Gastroesophageal sphincter (tissue), 4 donors: ENCODE measurements at regions not wholly inside any gene's neighbourhood (a gene's known extent, or its start where the extent isn't known, plus 50 kb on each side); places are given as distances from the start of the nearest gene placed in this dataset.

Source experiments
- ATAC-seq: fragments of 150-250 bp; one replicate; pipeline ENCODE4 v1.9.1; 2016; ENCODE audit warnings: mild to moderate bottlenecking, moderate library complexity
- H3K27ac ChIP-seq, 4 donors: fragments of 200-600 bp; sonication (generic) in 3 of 4; 1 replicate in 3 of 4; 2 replicates in 1 of 4; pipeline ENCODE4 v1.5.1; 2016 to 2019
- H3K27me3 ChIP-seq: fragments of 200-600 bp; sonication (generic); one replicate; pipeline ENCODE4 v1.5.1; 2019
- H3K36me3 ChIP-seq, 2 donors: fragments of 200-600 bp; sonication (generic); one replicate each; pipeline ENCODE4 v1.5.1; 2019; ENCODE audit warnings: control low read depth in 1 of 2
- H3K4me1 ChIP-seq, 3 donors: fragments of 200-600 bp; sonication (generic); 1 replicate in 2 of 3; 2 replicates in 1 of 3; pipeline ENCODE4 v1.5.1; 2016 to 2019; ENCODE audit warnings: control low read depth in 2 of 3
- H3K4me3 ChIP-seq, 2 donors: fragments of 200-600 bp; sonication (generic); one replicate each; pipeline ENCODE4 v1.5.1; 2019; ENCODE audit warnings: mild to moderate bottlenecking in 1 of 2, moderate library complexity in 1 of 2
- H3K9me3 ChIP-seq, 3 donors: fragments of 200-600 bp; sonication (generic); one replicate each; pipeline ENCODE4 v1.5.1; 2017 to 2019; ENCODE audit warnings: control low read depth in 2 of 3
- CTCF ChIP-seq, 4 experiments: fragments of 200-600 bp in 2 of 4; fragments of 450-650 bp in 2 of 4; sonication (generic) in 1 of 4; IDR thresholded peaks; one replicate each; pipeline ENCODE4 v1.5.1; 2017 to 2019; ENCODE audit warnings: antibody characterized with exemption in 4 of 4, mild to moderate bottlenecking in 2 of 4, moderate library complexity in 2 of 4
- EP300 ChIP-seq: sonication (generic); formaldehyde crosslinking; IDR thresholded peaks from one replicate; pipeline ENCODE4 v1.6.1; 2017; ENCODE audit warnings: antibody characterized with exemption, mild to moderate bottlenecking
- POLR2A ChIP-seq, 2 donors: fragments of 450-650 bp; IDR thresholded peaks; one replicate each; pipeline ENCODE4 v1.6.1; 2017; ENCODE audit warnings: antibody characterized with exemption in 2 of 2, mild to moderate bottlenecking in 2 of 2, moderate library complexity in 1 of 2
- POLR2AphosphoS5 ChIP-seq: sonication (generic); formaldehyde crosslinking; IDR thresholded peaks from one replicate; pipeline ENCODE4 v1.6.1; 2017; ENCODE audit warnings: antibody characterized with exemption
- WGBS, 2 donors: methylation state at CpG; one replicate each; pipeline ENCODE4 v1.1.5; 2018; ENCODE audit warnings: low coverage in 1 of 2; 5-methylcytosine and 5-hydroxymethylcytosine counted together

- Histone ChIP-seq H3K27ac (no peak overlapping the region), H3K9me3 (no peaks in the 10 kb centered on the region), H3K4me3 (no peak overlapping the region), H3K27me3 (no peaks in the 10 kb centered on the region), H3K36me3 (no peaks in the 10 kb centered on the region), H3K4me1 (no peaks in the 10 kb centered on the region)
- no peak for TF ChIP-seq CTCF (IDR thresholded peaks at IDR 0.05)
- no peak for TF ChIP-seq POLR2AphosphoS5
- no peak for TF ChIP-seq POLR2A (IDR thresholded peaks at IDR 0.05)
- no peak for TF ChIP-seq EP300
- WGBS, 2 donors: 32% methylated on average over 3 of the region's 3 CpGs
- no peak for ATAC-seq
Observed at GRCh38 chr2:106339609-106340008, 128.6 kb downstream of the RGPD3 start.

DNA sequence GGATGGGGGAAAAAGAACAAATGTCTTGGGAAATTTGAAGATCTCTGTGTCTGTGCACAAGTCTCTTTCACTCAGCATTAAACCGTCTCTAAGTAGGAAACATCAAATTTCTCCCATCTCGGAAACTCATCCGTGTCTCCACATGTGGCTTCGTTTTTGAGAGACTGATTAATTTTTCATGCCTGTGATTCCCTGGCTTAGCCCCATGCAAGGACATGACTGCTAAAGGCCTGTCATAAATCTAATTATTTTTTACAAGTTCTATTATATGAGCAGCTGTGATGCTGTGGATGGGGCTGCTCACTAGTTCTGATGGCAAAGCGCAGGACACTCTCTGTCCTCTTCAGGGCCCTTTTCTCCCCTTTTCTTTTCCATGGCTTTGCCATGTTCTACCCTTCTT is 129.1 kb downstream of the RGPD3 start:
- Histone ChIP-seq H3K27ac (no peak overlapping the region), H3K36me3 (no peaks in the 10 kb centered on the region), H3K27me3 (no peaks in the 10 kb centered on the region), H3K4me3 (no peak overlapping the region), H3K9me3 (no peaks in the 10 kb centered on the region), H3K4me1 (no peaks in the 10 kb centered on the region)
- no peak for TF ChIP-seq CTCF (IDR thresholded peaks at IDR 0.05)
- no peak for TF ChIP-seq POLR2AphosphoS5
- no peak for TF ChIP-seq POLR2A (IDR thresholded peaks at IDR 0.05)
- no peak for TF ChIP-seq EP300
- 81 to 90% methylated on average over 4 to 5 of the region's 5 CpGs for WGBS, 2 donors
- no peak for ATAC-seq

DNA sequence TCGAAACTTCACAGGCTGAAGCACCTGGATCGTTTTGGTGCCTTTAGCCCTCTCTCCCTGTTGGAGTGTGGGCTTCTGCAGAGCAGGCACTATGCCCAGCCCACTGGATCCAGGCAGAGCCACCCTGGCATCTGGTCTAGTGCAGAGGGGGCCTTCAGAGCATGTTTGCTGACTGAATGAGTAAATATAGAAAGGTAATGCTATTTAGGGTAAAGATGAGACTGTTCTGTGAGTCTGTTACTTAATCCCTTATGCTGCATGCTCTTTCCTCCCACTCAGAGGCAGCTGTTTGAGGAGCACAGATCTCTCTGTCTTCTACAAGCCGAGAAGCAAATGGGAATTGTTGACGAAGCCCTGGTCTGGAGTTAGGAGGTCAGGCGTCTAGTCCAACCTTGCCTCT is 130.2 kb downstream of the RGPD3 start:
- no peaks in the 10 kb centered on the region for H3K4me1 ChIP-seq
- H3K36me3 ChIP-seq: no peaks in the 10 kb centered on the region
- H3K27ac ChIP-seq: no peak overlapping the region
- TF ChIP-seq POLR2AphosphoS5 (no peak), POLR2A (IDR thresholded peaks at IDR 0.05) (no peak), CTCF (IDR thresholded peaks at IDR 0.05) (no peak), EP300 (no peak)
- H3K4me3 ChIP-seq: no peak overlapping the region
- ATAC-seq: no peak
- WGBS, 2 donors: 86% methylated on average over 5 of the region's 5 CpGs; no CpG with 5 or more reads in 1 of the 2 donors
- H3K27me3 ChIP-seq: no peaks in the 10 kb centered on the region
- H3K9me3 ChIP-seq: no peaks in the 10 kb centered on the region

DNA sequence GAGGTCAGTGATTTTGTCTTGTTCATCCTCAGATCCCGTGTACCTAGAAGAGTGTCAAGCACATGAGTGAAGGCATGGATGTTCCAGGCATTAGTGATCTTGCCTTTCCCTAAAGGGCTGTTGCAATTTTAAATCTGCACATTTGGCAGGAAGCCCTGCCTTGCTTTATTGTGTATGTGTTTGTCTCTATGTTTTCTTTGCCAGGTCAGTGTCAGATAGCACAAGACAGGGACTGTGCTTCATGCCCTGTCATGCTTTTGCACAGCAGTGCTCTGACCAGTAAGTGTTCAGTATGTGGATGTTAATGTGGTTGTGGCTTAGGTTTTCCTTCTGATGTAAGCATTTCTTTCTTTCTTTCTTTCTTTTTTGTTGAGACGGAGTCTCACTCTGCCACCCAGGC is 131.5 kb downstream of the RGPD3 start:
- H3K36me3 ChIP-seq: no peaks in the 10 kb centered on the region
- H3K4me1 ChIP-seq: no peaks in the 10 kb centered on the region
- no peak for ATAC-seq
- no peak overlapping the region for H3K4me3 ChIP-seq
- H3K27ac ChIP-seq: no peak overlapping the region
- no peaks in the 10 kb centered on the region for H3K27me3 ChIP-seq
- WGBS, 2 donors: 53 to 67% methylated on average over 2 of the region's 2 CpGs
- TF ChIP-seq POLR2A (IDR thresholded peaks at IDR 0.05) (no peak), CTCF (IDR thresholded peaks at IDR 0.05) (no peak), EP300 (no peak), POLR2AphosphoS5 (no peak)
- no peaks in the 10 kb centered on the region for H3K9me3 ChIP-seq

- H3K27ac ChIP-seq: no peak overlapping the region
- TF ChIP-seq POLR2AphosphoS5: no peak
- no peak for TF ChIP-seq EP300
- no peak for TF ChIP-seq POLR2A (IDR thresholded peaks at IDR 0.05)
- no peak for TF ChIP-seq CTCF (IDR thresholded peaks at IDR 0.05)
- H3K36me3 ChIP-seq: no peaks in the 10 kb centered on the region
- H3K4me1 ChIP-seq: no peaks in the 10 kb centered on the region
- WGBS, 2 donors: 85 to 90% methylated on average over 2 to 4 of the region's 4 CpGs
- no peak overlapping the region for H3K4me3 ChIP-seq
- H3K9me3 ChIP-seq: no peaks in the 10 kb centered on the region
- no peak for ATAC-seq
- no peaks in the 10 kb centered on the region for H3K27me3 ChIP-seq
Observed at GRCh38 chr2:106336108-106336507, 132.1 kb downstream of the RGPD3 start.
